T-helper 2 cell treated with Interferon-gamma antibody and Interleukin-4, amounts not matched to agents 5 μg/mL and 100 μg/mL, for 36 hours (primary cell): ENCODE measurements at regions not wholly inside any gene's neighbourhood (a gene's known extent, or its start where the extent isn't known, plus 50 kb on each side); places are given as distances from the start of the nearest gene placed in this dataset.
"Not testable (repeated sequence)": the region's sequence is repeated elsewhere in the genome, so short reads cannot be mapped to it uniquely, and the experiment has no call there.

Source experiments
- DNase-seq: peaks from one replicate; pipeline ENCODE4 v3.0.0; 2021; ENCODE audit warnings: low spot score
- H3K27ac Mint-ChIP-seq: one replicate; pipeline ENCODE4 v1.8.0; 2021; ENCODE audit warnings: mild to moderate bottlenecking, mixed read lengths
- H3K27me3 Mint-ChIP-seq: one replicate; pipeline ENCODE4 v1.8.0; 2021; ENCODE audit warnings: low read depth, mixed read lengths
- H3K36me3 Mint-ChIP-seq: one replicate; pipeline ENCODE4 v1.8.0; 2021; ENCODE audit warnings: low read depth, mixed read lengths
- H3K4me1 Mint-ChIP-seq: one replicate; pipeline ENCODE4 v1.8.0; 2021; ENCODE audit warnings: low read depth, mixed read lengths
- H3K4me3 Mint-ChIP-seq: one replicate; pipeline ENCODE4 v1.8.0; 2022; ENCODE audit warnings: mild to moderate bottlenecking, moderate library complexity, mixed read lengths
- H3K9me3 Mint-ChIP-seq: one replicate; pipeline ENCODE4 v1.8.0; 2021; ENCODE audit warnings: mixed read lengths

DNA sequence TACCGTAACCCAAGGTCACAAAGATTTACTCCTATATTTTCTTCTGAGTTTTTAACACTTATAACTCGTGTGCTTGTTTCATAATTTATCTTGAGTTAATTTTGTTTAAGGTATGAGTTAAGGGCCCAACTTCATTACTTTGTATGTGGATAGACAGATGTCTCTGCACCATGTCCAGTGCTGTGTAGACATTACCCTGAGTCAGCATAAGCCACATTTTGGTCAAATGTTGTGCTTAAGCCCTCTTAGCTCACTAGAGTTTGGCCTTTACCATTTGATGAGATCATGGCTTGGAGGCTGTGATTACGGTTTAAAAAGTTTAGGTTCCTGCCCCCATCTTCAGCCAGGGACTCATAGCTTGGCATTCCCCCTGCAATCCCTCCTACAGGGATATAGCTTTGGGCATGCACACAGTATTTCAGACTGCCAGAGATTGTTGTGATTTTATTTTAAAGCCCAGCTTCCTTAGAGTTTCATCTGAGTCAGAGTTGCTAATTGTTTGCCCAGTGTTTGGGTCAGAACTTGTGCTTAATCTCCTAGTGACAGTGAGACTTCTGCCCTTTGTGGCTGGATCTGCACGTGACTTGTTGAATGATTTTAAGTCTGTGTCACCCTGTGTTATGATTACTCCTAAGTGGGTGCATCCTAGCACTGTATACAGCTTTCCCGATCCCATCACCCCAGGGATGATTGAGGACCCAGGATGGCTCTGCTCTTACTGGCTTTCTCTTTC, 393.1 kb downstream of the CNTNAP4 start:
- Mint-ChIP-seq H3K4me3 (no peak overlapping the region), H3K9me3 (no peaks in the 10 kb centered on the region), H3K27me3 (no peaks in the 10 kb centered on the region), H3K27ac (no peak overlapping the region), H3K36me3 (no peaks in the 10 kb centered on the region), H3K4me1 (no peaks in the 10 kb centered on the region)
- no peak for DNase-seq

DNA sequence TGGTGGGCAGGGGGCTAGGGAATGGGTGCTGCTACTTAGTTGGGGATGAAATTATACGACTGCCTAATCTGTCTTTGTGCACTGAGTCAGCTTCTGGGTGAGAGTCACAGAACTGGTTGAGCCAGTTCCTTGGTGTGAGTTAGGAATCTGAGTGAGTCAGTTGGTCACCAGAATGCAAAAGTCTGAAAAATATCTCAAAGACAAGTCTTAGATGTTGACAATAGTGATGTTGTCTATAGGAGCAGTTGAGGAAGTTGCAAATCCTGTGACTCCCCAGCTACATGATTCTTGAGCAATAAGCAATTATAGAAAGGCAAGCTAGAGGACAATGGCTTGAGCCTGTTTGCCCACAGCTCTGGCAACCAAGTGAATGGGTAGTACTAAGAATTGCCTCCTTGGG, 399.2 kb downstream of the CNTNAP4 start:
- no peak overlapping the region for H3K4me3 Mint-ChIP-seq
- no peak for DNase-seq
- no peaks in the 10 kb centered on the region for H3K9me3 Mint-ChIP-seq
- no peaks in the 10 kb centered on the region for H3K27me3 Mint-ChIP-seq
- no peaks in the 10 kb centered on the region for H3K4me1 Mint-ChIP-seq
- H3K27ac Mint-ChIP-seq = no peak overlapping the region
- no peaks in the 10 kb centered on the region for H3K36me3 Mint-ChIP-seq

DNA sequence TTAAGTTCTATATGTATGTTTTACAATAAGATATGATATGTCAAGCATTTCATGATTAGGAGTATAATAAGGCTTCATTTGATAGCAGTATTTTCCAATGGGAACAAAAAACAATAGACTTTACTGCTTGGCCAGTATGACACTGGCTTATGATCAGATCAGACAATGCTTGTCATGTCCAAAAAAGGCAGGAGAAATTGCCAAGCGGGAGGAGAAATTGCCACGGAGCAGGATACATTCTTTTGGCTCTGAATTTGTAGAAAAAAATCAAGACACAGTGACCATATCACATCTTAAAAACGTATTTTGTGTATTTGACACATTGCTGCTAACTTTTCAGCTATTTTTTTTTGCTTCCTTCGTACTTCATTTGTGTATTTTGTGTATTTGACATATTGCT, 404.1 kb downstream of the CNTNAP4 start:
- H3K27me3 Mint-ChIP-seq = no peaks in the 10 kb centered on the region
- H3K36me3 Mint-ChIP-seq = no peaks in the 10 kb centered on the region
- no peak for DNase-seq
- no peak overlapping the region for H3K4me3 Mint-ChIP-seq
- H3K27ac Mint-ChIP-seq = no peak overlapping the region
- H3K4me1 Mint-ChIP-seq = no peaks in the 10 kb centered on the region
- H3K9me3 Mint-ChIP-seq = peaks cover 5% of the 10 kb centered on the region

DNA sequence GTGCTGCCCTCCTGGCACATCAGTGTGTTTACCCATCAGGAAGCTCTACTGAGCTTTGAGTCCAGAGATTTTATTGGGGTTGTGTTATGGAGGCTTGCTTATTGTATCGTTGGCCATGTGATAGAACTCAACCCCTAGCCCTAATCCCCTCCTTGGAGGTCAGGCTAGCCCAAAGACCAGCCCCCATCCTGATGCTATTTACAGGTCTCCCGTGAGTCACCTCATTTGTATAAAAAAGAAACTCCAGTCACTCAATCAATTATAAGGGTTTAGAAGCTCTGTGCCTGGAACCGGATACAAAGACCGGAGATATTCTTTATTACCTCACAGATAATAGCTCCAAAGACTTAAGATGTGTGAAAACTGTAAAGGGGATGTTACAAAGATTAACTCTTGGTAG, 405.9 kb downstream of the CNTNAP4 start:
- H3K36me3 Mint-ChIP-seq = no peaks in the 10 kb centered on the region

DNA sequence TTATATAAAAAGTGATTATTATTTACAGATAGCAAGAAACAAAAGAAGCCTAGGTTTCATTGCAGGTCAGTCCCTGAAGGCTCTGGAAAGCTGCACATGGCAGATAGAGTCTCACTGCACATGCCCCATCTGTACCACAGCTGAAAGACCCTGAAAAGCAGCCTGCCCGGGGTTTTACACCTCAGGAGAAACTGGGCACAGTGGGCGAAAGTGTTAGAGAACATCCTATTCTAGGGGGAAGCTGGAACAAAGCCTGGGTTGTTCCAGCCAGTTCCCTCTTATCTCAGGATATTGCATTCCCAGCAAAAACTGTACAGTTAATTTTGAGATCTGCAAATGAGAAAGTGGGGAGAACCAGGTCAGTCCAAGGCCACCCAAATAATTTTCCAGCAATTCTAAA, 419.7 kb downstream of the CNTNAP4 start:
- Mint-ChIP-seq H3K27me3 (no peaks in the 10 kb centered on the region), H3K27ac (no peak overlapping the region), H3K9me3 (peaks cover 10% of the 10 kb centered on the region), H3K36me3 (no peaks in the 10 kb centered on the region), H3K4me1 (no peaks in the 10 kb centered on the region), H3K4me3 (no peak overlapping the region)
- DNase-seq = no peak

More for the DNA sequence above, 405.9 kb downstream of the CNTNAP4 start:
- Mint-ChIP-seq H3K27me3 (no peaks in the 10 kb centered on the region), H3K9me3 (peaks cover 5% of the 10 kb centered on the region), H3K4me3 (no peak overlapping the region), H3K4me1 (no peaks in the 10 kb centered on the region), H3K27ac (no peak overlapping the region)
- no peak for DNase-seq

DNA sequence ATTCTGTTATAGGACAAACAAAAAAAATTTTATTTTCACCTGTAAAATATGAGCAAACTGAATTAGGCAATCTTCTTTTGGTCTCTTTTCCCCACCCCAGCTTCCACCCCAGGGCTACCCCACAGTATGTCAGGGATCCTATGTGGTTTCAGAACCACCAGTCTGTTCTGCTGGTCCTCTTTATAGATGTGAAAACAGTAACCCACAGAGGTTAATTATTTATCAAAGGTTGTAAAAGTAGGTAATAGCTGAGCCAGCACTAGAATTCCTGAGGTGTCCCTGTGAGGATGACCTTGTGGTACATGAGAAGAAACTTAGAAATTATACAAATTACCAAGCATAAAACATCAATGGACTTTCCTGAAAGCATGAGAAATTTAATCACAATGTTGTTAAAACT, 428.7 kb downstream of the CNTNAP4 start:
- DNase-seq = no peak
- no peak overlapping the region for H3K27ac Mint-ChIP-seq
- peaks cover 3% of the 10 kb centered on the region for H3K9me3 Mint-ChIP-seq
- H3K36me3 Mint-ChIP-seq = no peaks in the 10 kb centered on the region
- H3K4me1 Mint-ChIP-seq = no peaks in the 10 kb centered on the region
- H3K4me3 Mint-ChIP-seq = no peak overlapping the region
- no peaks in the 10 kb centered on the region for H3K27me3 Mint-ChIP-seq

DNA sequence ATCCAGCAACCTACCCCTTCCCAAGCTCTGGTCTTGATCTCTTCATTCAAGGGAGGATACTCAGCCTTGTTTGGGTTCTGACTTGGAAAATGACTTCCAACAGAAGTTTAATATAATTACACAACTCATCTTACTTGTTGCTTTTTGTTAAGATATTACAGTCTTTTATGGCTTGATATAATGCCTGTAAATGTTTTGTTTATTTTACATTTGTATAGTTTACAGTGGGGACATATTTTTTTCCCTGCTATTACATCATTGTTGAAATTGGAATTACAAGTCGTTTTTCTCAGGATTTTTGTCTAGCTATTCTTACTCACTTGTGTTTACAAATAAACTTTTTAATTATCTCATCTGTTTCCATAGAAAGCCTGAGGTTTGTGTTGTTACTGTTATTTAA, 436.0 kb downstream of the CNTNAP4 start:
- H3K4me1 Mint-ChIP-seq = no peaks in the 10 kb centered on the region
- no peak overlapping the region for H3K27ac Mint-ChIP-seq
- H3K36me3 Mint-ChIP-seq = no peaks in the 10 kb centered on the region
- H3K9me3 Mint-ChIP-seq = peaks cover 19% of the 10 kb centered on the region
- no peak for DNase-seq
- H3K4me3 Mint-ChIP-seq = no peak overlapping the region
- H3K27me3 Mint-ChIP-seq = no peaks in the 10 kb centered on the region

DNA sequence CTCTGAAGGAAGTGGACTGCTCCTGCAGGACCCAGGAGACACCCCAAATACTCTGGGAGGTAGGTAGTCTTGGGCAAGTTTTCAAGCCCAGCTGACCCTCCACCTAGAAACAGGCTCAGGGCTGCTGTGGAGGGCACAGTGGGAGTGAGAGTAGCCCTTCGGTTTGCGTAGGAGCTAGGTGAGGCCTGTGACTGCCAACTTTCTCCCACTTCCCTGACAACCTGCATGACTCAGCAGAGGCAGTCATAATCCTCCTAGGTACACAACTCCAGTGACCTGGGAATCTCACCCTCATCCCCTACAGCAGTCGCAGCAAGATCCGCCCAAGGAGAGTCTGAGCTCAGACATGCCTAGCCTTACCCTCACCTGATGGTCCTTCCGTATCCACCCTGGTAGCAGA, 439.1 kb downstream of the CNTNAP4 start:
- H3K9me3 Mint-ChIP-seq = peaks cover 31% of the 10 kb centered on the region
- H3K27me3 Mint-ChIP-seq, H3K4me3 Mint-ChIP-seq, H3K4me1 Mint-ChIP-seq, DNase-seq, H3K36me3 Mint-ChIP-seq, H3K27ac Mint-ChIP-seq: not testable (repeated sequence)

DNA sequence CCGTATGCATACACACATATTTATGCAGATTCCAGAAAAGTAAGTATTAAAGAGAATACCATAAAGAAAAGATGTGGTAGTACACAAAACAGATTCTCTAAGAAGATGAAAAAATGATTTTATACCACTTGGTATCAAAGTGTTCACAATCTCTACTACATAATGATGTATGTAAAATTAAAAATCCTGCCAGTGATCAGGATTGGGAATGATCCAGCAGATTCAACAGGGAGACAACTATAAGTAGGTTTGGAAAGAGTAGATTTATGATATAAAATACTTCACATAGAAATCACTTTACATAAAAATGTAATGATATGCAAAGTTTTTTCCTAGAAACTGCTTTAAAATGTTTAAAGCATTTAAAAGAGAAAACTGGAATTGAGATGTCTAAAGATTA, 447.0 kb downstream of the CNTNAP4 start:
- H3K4me3 Mint-ChIP-seq = no peak overlapping the region
- H3K4me1 Mint-ChIP-seq = no peaks in the 10 kb centered on the region
- no peak overlapping the region for H3K27ac Mint-ChIP-seq

DNA sequence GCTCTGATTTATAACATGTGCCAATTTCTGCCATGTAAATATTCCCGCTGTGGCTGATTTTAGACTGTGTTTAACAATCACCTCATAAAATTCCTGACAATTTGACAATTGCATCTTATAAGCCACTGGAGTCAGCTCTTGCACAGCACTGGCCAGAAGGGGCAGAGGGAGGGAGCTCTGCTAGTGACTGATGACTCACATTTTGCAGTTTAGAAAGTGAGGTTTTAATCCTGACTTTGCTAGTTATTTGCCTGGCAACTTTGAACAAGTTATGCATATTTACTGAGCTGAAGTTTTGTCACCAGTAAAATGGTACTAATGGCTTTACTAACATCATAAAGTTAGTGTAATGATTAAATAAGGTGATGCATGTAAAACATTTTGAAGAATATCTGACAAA, 452.3 kb downstream of the CNTNAP4 start:
- DNase-seq = no peak
- no peak overlapping the region for H3K4me3 Mint-ChIP-seq
- no peaks in the 10 kb centered on the region for H3K36me3 Mint-ChIP-seq
- no peak overlapping the region for H3K27ac Mint-ChIP-seq
- H3K27me3 Mint-ChIP-seq = no peaks in the 10 kb centered on the region
- peaks cover 9% of the 10 kb centered on the region for H3K9me3 Mint-ChIP-seq
- no peaks in the 10 kb centered on the region for H3K4me1 Mint-ChIP-seq

More for the DNA sequence above, 447.0 kb downstream of the CNTNAP4 start:
- H3K9me3 Mint-ChIP-seq = peaks cover 9% of the 10 kb centered on the region
- H3K27me3 Mint-ChIP-seq = no peaks in the 10 kb centered on the region
- no peak for DNase-seq
- H3K36me3 Mint-ChIP-seq = no peaks in the 10 kb centered on the region

DNA sequence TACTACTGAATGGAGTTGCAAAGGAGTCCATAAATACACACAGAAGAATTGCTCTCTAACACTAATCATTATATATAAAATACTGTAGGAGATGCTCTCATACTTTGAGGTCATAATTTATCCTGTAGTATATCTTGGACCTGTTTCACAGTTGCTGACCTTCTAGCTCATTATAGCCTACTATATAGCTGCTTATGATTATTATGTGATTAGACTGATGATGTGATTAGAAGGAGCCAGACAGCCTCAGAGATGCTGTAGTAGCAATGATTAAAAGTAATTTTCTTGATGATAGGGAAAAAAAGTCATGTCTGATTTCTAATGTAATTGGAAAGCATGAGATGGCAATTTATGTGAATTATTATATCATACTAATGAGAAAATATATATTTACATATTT, 455.7 kb downstream of the CNTNAP4 start:
- no peaks in the 10 kb centered on the region for H3K4me1 Mint-ChIP-seq
- H3K4me3 Mint-ChIP-seq = no peak overlapping the region
- H3K9me3 Mint-ChIP-seq = peaks cover 15% of the 10 kb centered on the region
- H3K27me3 Mint-ChIP-seq = no peaks in the 10 kb centered on the region
- no peak overlapping the region for H3K27ac Mint-ChIP-seq
- DNase-seq = no peak
- H3K36me3 Mint-ChIP-seq = no peaks in the 10 kb centered on the region

DNA sequence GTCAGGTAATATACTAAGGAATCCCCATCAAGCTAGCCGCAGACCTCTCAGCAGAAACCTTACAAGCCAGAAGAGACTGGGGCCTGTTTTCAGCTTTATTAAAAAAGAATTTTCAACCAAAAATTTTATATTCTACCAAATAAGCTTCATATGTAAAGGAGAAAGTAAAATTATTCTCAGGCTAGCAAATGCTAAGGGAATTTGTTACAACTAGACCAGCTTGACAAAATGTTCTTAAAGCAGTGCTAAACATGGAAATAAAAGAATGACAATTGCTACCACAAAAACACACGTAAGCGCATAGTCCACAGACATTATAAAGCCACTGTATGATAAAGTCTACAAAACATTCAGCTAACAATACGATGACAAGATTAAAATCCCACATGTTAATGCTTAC, 449.4 kb upstream of the MON1B start:
- Mint-ChIP-seq H3K9me3 (peaks cover 60% of the 10 kb centered on the region), H3K36me3 (no peaks in the 10 kb centered on the region), H3K4me3 (no peak overlapping the region), H3K4me1 (no peaks in the 10 kb centered on the region), H3K27me3 (no peaks in the 10 kb centered on the region), H3K27ac (no peak overlapping the region)
- no peak for DNase-seq

DNA sequence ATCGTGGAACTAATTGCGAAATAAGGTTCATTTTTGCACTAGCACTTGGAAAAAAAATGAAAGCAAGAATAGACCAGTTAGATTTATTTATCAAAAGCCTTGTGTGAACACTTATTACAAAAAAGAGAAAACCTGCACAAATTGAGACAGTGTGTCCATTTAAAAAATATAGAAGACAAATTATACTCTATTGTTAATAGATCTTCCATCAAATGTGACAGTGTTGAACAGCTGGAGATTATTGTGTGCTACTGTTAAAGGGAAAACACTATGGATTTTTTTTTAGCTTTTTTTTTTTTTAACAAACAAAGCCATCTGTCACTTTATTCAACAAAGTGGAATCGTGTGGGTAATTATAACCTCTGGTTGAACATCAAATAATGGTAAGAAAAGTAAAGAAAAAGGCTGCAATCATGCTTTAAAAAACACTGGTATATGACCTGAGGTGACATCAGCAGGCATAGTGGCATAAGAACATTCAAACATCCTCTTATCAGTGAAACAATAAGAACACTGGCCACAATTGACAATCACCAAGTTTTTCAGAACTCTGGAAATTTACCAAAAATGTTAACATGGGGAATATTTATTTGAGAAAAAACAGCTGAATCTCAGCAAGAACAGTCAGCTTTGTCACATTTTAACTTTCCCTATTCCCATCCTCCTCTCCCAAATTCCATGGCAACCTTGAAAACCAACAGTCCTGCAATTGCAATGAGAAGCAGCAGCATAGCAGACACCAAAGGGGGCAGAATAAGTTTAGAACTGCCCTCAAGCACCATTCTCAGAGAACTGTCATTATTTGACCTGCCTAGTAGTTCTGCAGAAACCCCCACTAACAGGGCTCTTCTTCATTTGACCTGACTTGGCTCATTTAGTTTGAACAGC, 442.3 kb upstream of the MON1B start:
- Mint-ChIP-seq H3K4me1 (no peaks in the 10 kb centered on the region), H3K4me3 (no peak overlapping the region), H3K36me3 (no peaks in the 10 kb centered on the region), H3K27ac (no peak overlapping the region), H3K9me3 (peaks cover 20% of the 10 kb centered on the region), H3K27me3 (no peaks in the 10 kb centered on the region)
- no peak for DNase-seq

DNA sequence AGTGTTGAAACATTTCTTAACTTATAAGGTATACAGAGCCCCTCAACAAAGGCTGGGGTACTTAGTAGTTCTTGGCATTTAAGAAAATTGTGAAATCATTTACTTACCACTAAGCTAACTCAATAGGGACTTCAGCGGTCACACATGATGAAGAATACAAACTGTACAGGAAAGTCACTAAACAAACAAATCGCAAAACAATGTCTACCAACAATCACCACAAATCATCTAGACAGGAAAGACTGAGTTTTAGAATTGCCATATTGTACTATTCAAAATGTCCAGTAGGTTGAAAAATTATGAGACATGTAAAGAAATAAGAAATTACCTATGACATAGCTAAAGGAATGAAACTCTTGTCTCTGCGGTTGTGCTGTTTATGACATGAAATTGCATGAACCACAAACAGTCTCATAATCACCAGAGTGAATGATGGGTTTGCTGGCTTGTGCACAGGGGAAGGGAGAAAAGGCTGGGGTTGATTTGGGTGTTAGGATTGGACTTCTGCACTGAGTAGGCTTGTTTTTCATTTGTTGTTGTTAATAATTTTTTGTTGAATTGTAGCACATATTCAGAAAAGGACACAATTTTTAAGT, 441.1 kb upstream of the MON1B start:
- DNase-seq = no peak
- Mint-ChIP-seq H3K27ac (no peak overlapping the region), H3K9me3 (peaks cover 18% of the 10 kb centered on the region), H3K4me3 (no peak overlapping the region), H3K36me3 (no peaks in the 10 kb centered on the region), H3K27me3 (no peaks in the 10 kb centered on the region), H3K4me1 (no peaks in the 10 kb centered on the region)
